ENCODE measurements at regions not wholly inside any gene's neighbourhood (a gene's known extent, or its start where the extent isn't known, plus 50 kb on each side); places are given as distances from the start of the nearest gene placed in this dataset.
A peak's percentile ranks its signal among the peaks of the same experiment; 100 is the strongest.

- in situ Hi-C loops (cut with HindIII; ENCODE audit: low pct_ligation_motif_present, low sequenced_read_pairs), result no loop called here
- no peak overlapping the region for H3K4me3 ChIP-seq (ENCODE audit: low read depth, low read length)
- peak; percentile 32 for DNase-seq
- H3K36me3 ChIP-seq (replicated peaks), result no peaks in the 10 kb centered on the region
- no peak overlapping the region for H3K27ac ChIP-seq
- H3K27me3 ChIP-seq (replicated peaks), result no peaks in the 10 kb centered on the region
- no peak for TF ChIP-seq CTCF (IDR thresholded peaks at IDR 0.05; ENCODE audit: low read depth, low read length, missing control alignments)
Observed at GRCh38 chr18:10320791-10321190, 133.6 kb upstream of the APCDD1 start.

GRCh38 chr18:10321576-10321975 lies 132.9 kb upstream of the APCDD1 start:
- H3K27me3 ChIP-seq (replicated peaks), result no peaks in the 10 kb centered on the region
- TF ChIP-seq CTCF (IDR thresholded peaks at IDR 0.05; ENCODE audit: low read depth, low read length, missing control alignments), result no peak
- in situ Hi-C loops (cut with HindIII; ENCODE audit: low pct_ligation_motif_present, low sequenced_read_pairs), result no loop called here
- H3K36me3 ChIP-seq (replicated peaks), result no peaks in the 10 kb centered on the region
- no peak overlapping the region for H3K27ac ChIP-seq
- no peak for DNase-seq
- H3K4me3 ChIP-seq (ENCODE audit: low read depth, low read length), result no peak overlapping the region

- Histone ChIP-seq H3K4me3 (ENCODE audit: low read depth, low read length) (no peak overlapping the region), H3K27me3 (replicated peaks) (no peaks in the 10 kb centered on the region), H3K36me3 (replicated peaks) (no peaks in the 10 kb centered on the region), H3K27ac (no peak overlapping the region)
- DNase-seq, result no peak
- TF ChIP-seq CTCF (IDR thresholded peaks at IDR 0.05; ENCODE audit: low read depth, low read length, missing control alignments), result no peak
- in situ Hi-C loops (cut with HindIII; ENCODE audit: low pct_ligation_motif_present, low sequenced_read_pairs), result no loop called here
Observed at GRCh38 chr18:10322004-10322403, 132.4 kb upstream of the APCDD1 start.

GRCh38 chr18:10322435-10322834 lies 132.0 kb upstream of the APCDD1 start:
- no peaks in the 10 kb centered on the region for H3K36me3 ChIP-seq (replicated peaks)
- TF ChIP-seq CTCF (IDR thresholded peaks at IDR 0.05; ENCODE audit: low read depth, low read length, missing control alignments), result no peak
- H3K27me3 ChIP-seq (replicated peaks), result no peaks in the 10 kb centered on the region
- in situ Hi-C loops (cut with HindIII; ENCODE audit: low pct_ligation_motif_present, low sequenced_read_pairs), result no loop called here
- no peak for DNase-seq
- no peak overlapping the region for H3K4me3 ChIP-seq (ENCODE audit: low read depth, low read length)
- no peak overlapping the region for H3K27ac ChIP-seq

- in situ Hi-C loops (cut with HindIII; ENCODE audit: low pct_ligation_motif_present, low sequenced_read_pairs), result no loop called here
- no peak overlapping the region for H3K27ac ChIP-seq
- DNase-seq, result peak; percentile 6
- no peaks in the 10 kb centered on the region for H3K27me3 ChIP-seq (replicated peaks)
- TF ChIP-seq CTCF (IDR thresholded peaks at IDR 0.05; ENCODE audit: low read depth, low read length, missing control alignments), result no peak
- H3K4me3 ChIP-seq (ENCODE audit: low read depth, low read length), result no peak overlapping the region
- no peaks in the 10 kb centered on the region for H3K36me3 ChIP-seq (replicated peaks)
Observed at GRCh38 chr18:10329101-10329500, 125.3 kb upstream of the APCDD1 start.

- Histone ChIP-seq H3K4me3 (ENCODE audit: low read depth, low read length) (no peak overlapping the region), H3K27me3 (replicated peaks) (no peaks in the 10 kb centered on the region), H3K36me3 (replicated peaks) (no peaks in the 10 kb centered on the region), H3K27ac (no peak overlapping the region)
- DNase-seq, result no peak
- TF ChIP-seq CTCF (IDR thresholded peaks at IDR 0.05; ENCODE audit: low read depth, low read length, missing control alignments), result no peak
- in situ Hi-C loops (cut with HindIII; ENCODE audit: low pct_ligation_motif_present, low sequenced_read_pairs), result no loop called here
Observed at GRCh38 chr18:10330428-10330827, 124.0 kb upstream of the APCDD1 start.

Measured in brain microvascular endothelial cell (primary cell).